HG03457 (cell line): ENCODE measurements at regions not wholly inside any gene's neighbourhood (a gene's known extent, or its start where the extent isn't known, plus 50 kb on each side); places are given as distances from the start of the nearest gene placed in this dataset.
"Not testable (repeated sequence)": the region's sequence is repeated elsewhere in the genome, so short reads cannot be mapped to it uniquely, and the experiment has no call there.

Source experiments
- ATAC-seq: cut with Tn5 transposase; IDR thresholded peaks from one replicate; pipeline ENCODE4 v1.9.1; 2021; ENCODE audit warnings: moderate number of reproducible peaks; ENCODE audit not compliant: unreplicated experiment

DNA sequence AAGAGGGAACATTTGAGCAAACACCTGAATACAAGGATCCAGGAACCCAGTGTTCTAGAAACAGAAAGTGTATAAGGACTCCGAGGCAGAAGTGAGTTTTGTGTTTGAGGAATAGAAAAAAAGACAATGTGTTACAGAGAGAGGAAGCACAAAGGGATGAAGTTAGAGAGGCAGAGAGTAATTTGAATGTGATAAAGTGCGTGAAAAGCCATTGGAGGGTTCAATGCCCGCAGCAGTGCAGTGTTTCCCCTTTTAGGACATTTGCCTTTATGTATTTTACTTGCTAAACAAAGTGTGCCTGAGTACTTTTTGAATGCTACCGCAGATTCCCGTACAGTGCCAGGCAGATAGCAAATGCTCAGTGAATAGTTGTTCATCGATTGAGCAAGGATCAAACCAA, 508.5 kb downstream of the RAB38 start:
- no peak for ATAC-seq

DNA sequence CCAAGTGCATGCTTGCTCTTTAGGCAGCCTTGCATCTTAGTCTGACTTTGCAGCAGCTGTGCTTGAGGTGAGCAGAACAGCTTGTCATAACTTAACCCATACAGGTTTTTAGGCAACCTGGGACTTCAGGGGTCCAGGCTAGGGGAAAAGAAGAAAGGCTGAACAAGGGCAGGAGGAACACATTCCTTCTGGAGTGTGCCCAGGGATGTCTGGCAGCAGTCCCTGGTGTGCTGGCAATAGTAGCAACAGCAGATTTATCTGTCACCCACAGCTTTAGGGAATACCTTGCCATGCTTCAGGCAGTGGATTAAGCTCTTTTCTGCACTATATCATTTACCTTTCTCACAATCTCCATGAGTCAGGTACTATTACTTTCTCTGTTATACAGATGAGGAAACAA, 513.0 kb downstream of the RAB38 start:
- no peak for ATAC-seq

DNA sequence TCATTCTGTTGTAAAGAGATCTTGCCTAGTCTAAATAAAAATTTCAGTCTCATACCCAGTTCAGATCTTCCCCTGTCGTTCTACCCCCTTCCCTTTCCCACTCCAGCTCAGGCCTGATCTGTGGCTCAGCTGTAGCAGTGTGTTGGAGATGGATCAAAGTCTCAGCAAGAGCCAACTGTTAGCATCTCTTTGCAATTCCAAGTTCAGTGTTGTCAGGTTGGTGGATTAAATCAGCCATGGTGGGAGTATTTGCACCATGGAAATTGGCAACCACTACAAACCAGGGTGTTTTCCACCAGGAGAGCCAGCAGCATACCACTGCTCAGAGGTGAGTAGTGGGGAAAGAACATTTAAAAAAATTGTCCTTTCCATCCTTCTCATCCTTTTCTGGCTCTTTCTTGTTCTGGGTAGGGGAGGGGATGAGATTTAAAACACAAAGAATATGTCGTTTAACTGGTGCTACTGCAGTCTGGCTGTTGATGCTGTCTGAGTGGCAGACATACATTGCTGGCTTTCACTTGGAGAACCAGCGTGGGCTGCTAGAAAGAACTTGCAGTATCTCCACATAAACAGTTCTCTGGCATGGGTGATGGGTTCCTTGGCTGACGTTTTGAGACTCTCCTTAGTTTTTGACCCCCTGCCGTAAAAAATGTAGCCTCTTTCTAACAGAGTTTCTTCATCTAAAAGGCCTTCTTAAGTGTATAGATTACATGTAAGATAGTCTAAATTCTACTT, 514.1 kb downstream of the RAB38 start:
- no peak for ATAC-seq

DNA sequence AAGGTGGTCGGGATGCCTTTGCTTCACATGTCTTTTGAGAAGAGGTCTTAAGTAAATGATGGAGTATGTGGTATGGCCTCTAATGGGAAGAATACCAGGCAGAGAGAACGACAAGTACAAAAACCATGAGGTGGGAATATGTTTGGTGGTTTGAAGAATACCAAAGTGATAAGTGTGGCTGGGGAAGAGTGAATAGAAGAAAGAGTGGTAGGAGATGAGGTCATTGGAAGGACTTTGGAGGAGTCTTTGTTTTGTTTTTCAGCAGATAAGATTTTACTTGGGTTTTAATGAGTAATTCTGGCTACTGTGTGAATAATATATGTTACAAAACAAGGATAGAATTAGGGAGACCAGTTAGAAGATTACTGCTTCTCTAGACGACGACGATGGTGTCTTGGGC, 515.4 kb downstream of the RAB38 start:
- no peak for ATAC-seq

DNA sequence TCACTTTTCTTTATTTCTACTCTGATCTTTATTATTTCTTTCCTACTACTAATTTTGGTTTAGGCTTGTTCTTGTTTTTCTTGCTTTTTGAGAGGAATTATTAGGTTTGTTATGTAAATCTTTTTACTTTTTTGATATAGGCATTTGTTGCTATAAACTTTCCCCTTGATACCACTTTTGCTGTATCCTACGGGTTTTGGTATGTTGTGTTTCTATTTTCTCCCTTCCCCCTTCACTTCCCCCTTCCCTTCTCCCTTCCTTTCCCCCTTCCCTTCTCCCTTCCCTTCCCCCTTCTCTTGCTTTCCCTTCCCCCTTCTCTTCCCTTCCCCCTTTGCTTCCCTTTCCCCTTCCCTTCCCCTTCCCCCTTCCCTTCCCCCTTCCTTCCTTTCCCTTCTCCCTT, 529.6 kb downstream of the RAB38 start:
- ATAC-seq, result no peak

DNA sequence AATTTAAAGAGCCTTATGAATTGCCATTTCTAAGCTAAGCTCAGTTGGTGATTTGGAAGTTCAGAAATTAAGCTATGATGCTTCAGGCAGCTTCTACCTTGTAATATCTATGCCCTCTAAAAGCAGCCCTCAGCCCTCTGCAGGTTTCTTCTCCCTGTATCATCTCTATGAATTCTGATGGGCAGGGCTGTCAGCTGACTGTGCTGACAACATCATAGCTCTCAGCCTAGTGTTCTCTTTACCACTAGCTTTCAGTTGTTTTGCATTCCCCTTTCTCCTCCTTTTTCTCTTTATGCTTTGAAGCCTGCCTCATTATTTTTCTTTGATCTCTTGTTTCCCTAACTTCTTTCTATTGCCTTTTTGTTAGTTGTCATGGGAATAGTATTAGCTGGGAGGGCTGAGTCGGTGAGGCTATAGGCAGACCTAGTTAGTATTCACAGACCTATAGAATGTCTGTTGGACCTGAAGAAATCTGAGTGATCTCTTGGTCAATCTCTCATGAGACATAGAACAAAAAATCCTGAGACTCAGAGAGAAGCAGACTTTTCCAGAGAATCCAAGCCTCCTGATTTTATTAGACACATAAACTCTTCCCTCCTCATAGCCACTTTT, 535.4 kb downstream of the RAB38 start:
- ATAC-seq, result no peak

DNA sequence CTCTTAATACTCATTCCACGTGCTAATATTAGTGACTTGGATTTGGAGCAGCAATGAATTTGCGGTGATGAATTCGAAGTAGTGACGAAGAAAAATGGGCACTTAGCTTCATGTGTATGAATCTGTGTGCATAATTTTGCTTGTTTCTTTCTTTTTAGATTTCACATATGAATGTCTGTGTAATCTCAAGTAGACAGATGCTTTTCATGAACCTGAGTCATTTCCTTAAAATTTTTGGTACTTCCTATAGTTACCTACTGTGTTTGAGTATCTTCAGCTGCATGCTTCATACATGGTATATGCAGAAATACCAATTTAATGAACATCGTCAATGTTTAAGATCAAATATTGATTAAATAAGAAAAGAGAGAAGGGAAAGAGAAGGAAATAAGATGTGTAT, 540.2 kb downstream of the RAB38 start:
- no peak for ATAC-seq

DNA sequence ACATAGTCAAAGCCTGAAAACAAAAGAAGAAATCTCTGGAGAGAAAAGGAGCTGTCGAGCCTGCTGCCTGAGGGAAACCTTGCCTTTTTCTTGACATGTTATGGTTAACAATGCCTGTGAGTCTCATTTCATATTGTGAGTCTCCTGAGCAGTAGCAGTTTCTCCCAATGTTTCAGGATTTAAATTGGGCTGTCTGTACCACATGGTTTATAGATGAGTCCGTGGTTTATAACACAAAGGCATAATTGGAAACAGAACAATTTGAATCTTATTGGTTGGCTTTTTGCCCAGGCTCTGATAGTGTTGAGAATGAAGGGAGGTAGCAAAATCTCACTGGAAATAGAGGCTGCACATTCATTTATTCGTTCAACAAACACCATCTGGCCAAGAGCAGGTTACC, 540.9 kb downstream of the RAB38 start:
- no peak for ATAC-seq

DNA sequence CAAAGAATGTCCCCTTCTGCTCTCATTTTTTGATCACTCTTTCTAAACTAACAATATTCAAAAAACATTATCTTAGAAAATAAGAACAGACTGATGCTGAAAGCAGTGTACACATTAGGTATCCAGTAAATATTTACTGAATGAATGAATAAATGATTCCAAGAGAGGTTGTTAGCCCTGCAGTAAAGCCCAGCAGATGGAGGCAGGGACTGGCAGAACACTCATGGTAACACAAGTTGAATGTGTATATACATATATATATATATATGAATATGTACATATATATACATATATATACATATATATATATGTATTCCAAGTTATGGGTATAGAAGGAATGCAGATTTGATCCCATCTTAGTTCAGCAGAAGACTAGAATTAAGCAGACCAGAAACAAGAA, 546.3 kb downstream of the RAB38 start:
- ATAC-seq, result no peak

DNA sequence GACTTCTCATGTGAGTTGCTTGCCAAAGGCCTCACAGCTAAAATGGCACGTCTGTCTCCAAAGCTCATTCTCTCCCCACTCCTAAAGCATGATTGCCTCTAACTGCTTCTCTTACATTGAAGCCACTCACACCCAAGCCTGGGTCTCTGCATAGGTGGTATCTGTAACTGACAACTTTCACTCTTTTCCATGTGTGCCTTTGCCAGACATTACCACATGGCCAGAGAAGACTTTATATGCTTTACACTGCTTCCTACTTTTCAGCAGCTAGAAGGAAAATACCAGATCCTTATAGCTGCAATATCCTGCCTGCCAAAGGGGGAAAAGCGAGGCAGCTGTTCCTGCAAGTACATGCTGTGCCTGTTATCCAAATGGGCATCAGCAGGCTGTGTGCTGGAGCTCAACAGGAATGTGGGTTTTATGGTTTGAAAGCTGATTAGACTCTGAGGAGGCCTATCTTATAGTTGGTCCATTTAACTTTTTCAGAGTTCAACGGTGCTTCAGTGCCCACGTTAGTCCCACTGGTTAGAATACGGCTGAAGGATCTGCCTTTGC, 547.1 kb downstream of the RAB38 start:
- no peak for ATAC-seq

DNA sequence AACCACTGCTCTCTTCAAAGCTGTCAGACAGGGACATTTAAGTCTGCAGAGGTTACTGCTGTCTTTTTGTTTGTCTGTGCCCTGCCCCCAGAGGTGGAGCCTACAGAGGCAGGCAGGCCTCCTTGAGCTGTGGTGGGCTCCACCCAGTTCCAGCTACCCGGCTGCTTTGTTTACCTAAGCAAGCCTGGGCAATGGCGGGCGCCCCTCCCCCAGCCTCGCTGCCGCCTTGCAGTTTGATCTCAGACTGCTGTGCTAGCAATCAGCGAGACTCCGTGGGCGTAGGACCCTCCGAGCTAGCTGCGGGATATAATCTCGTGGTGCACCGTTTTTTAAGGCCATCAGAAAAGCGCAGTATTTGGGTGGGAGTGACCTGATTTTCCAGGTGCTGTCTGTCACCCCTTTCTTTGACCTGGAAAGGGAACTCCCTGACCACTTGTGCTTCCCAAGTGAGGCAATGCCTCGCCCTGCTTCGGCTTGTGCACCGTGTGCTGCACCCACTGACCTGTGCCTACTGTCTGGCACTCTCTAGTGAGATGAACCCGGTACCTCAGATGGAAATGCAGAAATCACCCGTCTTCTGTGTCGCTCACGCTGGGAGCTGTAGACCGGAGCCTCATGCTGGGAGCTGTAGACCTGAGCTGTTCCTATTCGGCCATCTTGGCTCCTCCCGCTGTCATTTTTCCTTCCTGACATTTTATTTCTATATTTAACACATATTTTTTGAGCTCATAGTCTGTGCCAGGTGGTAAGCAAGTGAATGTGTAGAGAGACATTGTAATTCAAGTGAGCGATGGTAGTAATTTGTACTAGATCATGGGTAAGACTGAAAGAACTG, 551.5 kb downstream of the RAB38 start:
- not testable (repeated sequence) for ATAC-seq

DNA sequence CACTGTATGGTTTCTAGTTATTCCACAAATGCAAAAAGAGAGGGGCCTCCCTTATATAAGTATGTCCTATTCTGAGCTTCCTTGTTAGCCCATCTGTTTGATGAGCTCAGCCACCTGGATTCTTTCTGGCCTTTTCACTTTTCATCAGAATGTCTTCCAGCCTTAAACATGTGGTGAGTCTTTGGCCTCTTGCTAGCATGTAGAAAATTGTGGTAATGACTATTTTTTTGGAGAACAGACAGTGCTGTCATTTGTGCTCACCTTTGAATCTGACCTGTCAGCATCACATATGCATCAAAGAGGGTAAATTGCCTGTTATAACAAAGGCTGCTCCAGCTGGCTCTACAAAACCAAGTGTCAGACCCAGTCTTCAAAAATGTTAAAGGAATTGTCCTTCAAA, 558.7 kb downstream of the RAB38 start:
- no peak for ATAC-seq

DNA sequence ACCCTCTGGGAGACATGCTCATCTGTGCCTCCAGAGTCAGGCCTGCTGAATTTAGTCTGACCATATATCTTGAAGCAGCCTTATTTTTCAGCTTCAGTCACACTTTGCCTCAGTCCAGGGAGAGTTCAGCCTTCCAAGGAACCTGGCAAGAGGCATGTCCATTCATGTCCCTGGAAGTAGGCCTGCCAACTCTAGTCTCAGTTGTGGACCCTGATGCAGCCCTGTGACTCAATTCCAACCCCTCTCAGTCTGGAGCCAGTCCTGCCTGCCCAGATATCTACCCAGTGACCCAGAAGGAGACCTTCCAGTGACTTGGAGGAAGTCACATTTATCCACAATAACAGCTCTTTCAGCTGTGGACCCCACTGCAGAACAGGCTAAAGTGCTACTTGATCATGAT, 566.6 kb downstream of the TMEM135 start:
- no peak for ATAC-seq

DNA sequence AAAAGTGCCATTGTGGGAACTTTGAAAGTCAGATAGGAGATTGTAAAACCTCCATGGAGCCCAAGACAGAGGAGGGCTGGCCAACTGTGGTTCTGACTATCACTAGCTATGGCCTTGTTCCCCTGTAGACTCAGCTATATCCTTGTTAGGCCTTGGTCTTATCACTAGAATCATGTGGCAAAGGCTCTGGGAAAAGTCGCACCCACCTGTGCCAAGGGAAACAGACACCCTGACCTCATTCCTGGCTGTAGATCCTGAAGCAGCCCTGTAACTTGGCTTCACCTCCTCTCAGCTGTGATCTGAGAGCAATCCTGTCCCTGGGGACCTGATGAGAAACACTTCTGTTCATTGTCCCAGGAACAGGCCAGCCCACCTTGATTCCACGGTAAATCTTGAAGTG, 566.2 kb downstream of the TMEM135 start:
- ATAC-seq, result no peak

DNA sequence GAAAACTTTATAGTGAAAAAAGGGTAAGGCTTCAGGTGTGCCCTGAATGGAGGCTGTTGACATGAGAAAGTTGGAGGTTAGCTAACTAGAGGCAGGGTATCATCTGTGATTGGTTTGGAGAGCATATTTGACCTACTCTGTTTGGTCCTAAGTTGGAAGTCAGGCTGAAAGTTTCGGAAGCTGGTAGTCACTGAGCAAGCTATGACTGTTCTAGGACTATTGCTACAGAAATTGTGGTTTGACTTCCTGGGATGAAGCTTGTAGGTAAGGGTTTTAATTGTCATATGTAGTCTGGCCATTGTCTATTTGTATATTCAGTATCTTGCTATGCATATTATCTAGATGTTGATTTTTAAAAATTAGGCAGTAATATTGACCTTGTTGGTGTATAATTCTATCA, 565.0 kb downstream of the TMEM135 start:
- ATAC-seq, result no peak

DNA sequence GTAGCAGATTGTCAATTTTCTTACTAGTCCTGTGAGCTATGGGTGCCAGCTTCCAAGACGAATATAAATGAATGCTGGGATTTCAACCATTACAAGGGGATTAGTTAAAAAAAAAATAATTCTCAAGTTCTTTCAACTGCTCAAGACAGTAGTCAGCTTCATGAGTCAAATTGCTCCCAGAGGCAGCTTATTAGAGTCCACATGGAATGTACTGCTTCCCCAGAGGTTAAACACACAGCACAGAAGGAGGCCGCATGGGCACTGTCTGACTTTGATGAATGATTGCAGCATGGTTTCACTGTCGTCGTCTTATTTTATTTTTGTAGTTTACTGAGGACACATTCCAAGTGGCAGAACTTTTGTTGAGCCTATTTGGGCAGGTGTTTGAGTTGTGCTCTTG, 563.2 kb downstream of the TMEM135 start:
- ATAC-seq, result no peak

DNA sequence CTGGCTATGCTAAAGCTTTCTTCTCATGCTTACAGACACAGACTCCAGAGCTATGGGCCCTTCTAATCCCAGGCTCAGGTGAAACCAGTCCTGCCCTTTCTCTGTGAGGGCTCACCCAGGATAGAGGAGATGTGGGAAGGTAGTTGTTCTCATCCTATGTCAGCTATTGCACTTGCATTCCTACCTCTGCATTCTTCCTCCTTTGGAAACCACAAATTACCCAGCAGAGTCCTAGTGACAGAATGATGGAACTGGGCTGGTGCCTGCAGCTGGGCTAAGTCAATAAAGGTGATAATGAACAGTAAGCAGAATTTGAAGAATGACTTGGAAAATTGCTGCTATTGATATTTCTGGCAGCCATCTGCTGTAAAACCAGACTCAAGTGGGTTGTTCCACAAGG, 560.0 kb downstream of the TMEM135 start:
- ATAC-seq, result no peak

DNA sequence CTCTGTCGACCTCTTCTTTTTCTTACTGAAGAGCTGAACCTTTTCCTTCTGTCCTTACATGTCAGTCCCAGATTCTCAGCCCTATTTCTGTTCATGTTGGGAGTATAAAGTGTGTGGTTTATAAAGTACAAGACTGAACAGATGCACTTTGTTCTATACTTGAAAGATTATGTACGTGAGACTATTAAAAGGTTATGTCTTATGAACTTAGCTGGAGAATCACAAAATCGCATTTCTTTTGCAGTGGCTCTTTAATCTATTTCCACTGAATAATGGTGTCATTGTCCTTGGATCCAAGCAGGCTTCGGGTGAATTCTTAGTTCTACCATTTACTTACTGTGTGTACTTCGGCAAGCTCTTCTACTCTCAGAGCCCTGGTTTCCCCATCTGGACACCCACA, 558.4 kb downstream of the TMEM135 start:
- ATAC-seq, result no peak

DNA sequence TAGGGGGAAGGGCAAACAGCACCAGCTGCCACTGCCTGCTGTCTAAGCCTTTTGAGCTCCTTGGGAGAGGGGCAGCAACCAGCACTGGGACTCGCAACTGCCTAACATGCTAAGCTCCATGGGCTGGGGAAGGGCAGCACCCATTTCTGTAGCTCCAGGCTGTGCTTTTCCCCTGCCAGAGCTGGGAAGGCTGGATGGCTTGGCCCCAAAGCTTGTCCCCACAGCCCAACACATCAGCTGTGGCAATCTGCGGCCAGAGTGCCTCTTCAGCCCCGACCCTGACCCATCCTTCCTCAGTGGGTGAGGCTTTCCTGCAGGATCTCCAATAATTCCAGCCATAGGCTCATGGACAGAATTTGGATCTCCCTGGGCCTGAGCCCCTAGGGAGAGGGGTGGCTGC, 551.3 kb downstream of the TMEM135 start:
- no peak for ATAC-seq

DNA sequence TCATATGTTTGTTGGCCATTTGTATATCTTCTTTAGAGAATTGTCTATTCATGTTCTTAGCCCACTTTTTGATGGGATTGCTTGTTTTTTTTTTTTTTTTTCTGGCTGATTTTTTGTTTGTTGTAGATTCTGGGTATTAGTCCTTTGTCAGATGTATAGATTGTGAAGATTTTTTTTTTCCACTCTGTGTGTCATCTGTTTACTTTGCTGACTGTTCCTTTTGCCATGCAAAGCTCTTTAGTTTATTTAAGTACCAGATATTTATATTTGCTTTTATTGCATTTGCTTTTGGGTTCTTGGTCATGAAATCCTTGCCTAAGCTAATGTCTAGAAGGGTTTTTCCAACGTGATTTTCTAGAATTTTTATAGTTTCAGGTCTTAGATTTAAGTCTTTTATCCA, 547.9 kb downstream of the TMEM135 start:
- ATAC-seq, result not testable (repeated sequence)

DNA sequence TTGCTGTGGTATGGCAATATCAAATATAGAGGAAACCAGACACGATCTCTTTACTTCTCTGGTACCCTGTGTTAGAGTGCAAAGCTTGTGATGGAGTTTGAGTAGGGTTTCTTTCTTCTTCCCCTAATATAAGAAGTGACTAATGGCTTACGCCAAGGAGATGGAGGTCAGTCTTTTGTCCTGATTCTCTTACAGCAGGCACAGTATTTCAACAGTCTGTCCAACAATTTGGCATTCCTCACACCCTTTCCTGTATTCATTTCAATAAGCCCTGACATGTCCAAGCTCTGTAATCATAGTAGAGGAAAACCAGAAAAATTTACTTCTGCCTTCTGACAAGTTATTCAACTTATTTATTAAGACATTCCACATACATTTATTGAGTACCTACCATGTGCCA, 546.2 kb downstream of the TMEM135 start:
- ATAC-seq, result no peak

DNA sequence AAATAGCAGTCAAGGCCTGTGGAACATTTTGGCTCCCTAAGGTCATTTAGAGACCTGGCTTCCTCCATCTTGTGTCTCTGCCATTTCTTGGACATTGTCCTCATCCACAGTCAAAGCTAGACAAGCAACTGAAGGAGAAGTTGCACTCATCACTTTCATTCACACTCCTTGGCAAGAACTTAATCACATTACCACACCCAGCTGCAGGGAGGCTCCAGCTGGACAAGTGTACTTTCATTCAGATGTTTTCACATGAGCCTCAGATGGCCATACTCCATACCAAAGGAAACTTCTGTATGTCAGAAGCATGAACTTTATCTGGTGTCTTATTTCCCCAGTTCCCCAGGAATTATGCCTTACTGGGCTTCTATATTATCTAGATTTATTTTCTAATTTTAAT, 537.4 kb downstream of the TMEM135 start:
- ATAC-seq, result no peak
